C4-2B (cell line): ENCODE measurements at regions not wholly inside any gene's neighbourhood (a gene's known extent, or its start where the extent isn't known, plus 50 kb on each side); places are given as distances from the start of the nearest gene placed in this dataset.

ENCODE experiments used
- H3K27ac ChIP-seq: fragments of 450-650 bp; 2 replicates; pipeline ENCODE4 v1.5.1; 2017
- ZFX ChIP-seq: fragments of 450-650 bp; IDR thresholded peaks from 2 replicates; pipeline ENCODE4 v1.6.1; 2017
- TF ChIP-seq, protein P1 (sequence below): fragments of 450-650 bp; conservative IDR thresholded peaks from 2 replicates; pipeline ENCODE4 v1.5.1; 2017; ENCODE audit warnings: mild to moderate bottlenecking

DNA sequence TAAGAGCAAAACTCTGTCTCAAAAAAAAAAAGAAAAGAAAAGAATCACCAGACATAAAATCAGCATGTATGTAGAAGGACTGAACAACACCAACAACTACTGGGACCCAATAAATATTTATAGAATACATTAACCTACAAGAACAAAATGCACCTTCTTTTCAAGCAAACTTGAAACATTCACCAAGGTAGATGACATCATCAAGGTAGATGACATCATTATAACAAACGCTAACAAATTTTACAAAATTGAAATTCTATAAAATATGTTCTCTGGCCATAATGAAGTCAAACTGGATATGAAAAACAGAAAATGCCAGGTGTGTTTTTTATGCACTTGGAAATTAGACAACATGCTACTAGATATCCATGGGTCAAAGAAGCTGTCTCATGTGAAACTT lies 220.2 kb upstream of the SNX7 start:
- no peak overlapping the region for H3K27ac ChIP-seq
- TF ChIP-seq ZFX: no peak
- TF ChIP-seq, protein P1, sequence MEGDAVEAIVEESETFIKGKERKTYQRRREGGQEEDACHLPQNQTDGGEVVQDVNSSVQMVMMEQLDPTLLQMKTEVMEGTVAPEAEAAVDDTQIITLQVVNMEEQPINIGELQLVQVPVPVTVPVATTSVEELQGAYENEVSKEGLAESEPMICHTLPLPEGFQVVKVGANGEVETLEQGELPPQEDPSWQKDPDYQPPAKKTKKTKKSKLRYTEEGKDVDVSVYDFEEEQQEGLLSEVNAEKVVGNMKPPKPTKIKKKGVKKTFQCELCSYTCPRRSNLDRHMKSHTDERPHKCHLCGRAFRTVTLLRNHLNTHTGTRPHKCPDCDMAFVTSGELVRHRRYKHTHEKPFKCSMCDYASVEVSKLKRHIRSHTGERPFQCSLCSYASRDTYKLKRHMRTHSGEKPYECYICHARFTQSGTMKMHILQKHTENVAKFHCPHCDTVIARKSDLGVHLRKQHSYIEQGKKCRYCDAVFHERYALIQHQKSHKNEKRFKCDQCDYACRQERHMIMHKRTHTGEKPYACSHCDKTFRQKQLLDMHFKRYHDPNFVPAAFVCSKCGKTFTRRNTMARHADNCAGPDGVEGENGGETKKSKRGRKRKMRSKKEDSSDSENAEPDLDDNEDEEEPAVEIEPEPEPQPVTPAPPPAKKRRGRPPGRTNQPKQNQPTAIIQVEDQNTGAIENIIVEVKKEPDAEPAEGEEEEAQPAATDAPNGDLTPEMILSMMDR: no peak

DNA sequence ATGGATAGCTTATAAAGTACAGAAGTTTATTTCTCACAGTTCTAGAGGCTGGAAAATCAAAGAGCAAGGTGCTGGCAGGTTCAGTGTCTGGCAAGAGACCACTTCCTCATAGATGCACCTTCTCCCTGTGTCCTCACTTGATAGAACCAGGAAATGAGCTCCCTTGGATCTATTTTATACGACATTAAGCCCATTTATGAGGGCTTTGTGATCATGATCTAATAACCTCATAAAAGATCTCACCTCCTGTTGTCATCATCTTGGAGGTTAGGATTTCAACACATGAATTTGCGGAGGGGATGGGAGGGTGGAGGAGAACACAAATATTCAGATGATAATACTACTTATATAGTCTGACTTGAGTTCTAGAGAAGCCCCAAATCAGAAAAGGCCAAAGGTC lies 222.1 kb upstream of the SNX7 start:
- H3K27ac ChIP-seq: no peak overlapping the region; the same call in 1 of the 2 replicates
- TF ChIP-seq, protein P1: no peak
- TF ChIP-seq ZFX: no peak

DNA sequence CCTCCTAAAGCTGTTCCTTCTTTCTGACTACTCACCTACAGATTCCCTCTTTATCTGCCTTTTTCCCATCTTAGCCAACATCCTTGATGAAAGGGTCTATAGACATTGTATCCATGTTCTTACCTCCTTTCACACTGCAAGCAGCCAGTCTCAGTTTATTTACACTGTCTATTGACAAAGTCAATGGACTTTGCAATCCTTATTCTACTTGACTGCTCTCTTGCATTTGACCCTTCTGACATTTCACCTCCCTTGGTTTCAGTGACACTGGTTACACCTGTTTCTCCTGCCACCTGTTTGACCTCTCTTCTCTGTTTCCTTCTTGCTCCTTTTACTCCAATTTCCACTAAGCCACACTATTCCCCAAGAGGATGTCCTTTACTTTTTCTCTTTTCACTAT lies 224.0 kb upstream of the SNX7 start:
- TF ChIP-seq, protein P1: no peak
- TF ChIP-seq ZFX: no peak
- no peak overlapping the region for H3K27ac ChIP-seq

DNA sequence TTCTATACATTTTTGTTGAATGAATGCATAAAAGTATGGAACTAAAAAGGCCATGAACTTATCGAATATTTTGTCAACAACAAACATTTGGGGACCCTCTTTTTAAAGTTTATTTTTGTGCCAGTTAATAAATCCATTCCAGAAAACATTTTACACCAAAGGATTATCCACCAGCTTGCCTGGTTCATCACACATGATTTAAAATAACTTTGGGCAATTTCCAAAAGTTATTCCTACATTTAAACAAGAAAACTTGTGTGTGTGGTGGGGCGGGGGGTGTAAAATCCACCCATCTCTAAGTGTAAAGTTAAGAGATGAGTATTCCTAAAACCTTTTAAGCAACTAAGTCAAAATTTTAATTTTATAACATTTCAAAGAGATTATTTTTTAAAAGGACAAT lies 224.5 kb upstream of the SNX7 start:
- H3K27ac ChIP-seq: no peak overlapping the region
- TF ChIP-seq, protein P1: no peak
- TF ChIP-seq ZFX: no peak

DNA sequence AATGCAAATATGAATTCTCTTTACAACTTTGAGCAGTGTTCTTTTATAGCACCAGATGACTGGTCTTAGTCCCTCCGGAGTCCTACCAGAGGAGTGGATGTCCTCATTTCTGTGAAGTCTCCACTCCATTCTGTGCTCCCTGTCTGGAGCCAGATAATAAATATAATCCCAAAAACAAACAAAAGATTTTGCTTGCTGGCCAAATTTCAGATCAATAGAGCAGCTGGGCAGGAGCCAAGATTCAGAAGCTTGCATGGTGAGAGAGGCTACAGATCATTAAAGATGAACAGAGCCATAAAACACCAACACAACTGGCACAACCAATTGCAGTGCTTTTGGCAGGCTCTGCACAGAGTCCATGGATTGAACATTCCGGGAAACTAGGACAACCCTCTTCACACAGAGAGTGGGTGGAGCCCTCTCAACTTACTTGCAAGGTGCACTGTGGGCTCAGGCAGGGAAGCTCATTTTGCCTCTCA lies 231.5 kb upstream of the SNX7 start:
- H3K27ac ChIP-seq: peak overlapping the region; percentile 52; the same call in 1 of the 2 replicates

DNA sequence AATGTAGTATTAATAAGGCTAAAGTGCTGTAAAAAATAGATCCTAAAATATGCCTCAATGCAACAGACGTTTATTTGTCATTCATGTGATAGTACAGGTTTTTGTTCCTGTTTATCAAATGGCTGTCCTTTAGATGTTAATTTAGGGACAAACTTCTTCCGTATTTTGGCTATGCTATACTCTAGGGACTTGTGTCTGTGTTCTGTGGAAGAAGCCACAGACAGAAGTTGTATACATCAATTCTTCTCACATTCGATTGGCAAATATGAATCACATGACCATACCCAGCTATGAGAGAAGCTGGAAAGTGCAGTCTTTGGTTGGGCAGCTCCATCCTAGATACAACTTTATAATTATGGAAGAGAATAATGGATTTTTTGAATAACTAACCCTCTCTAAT lies 232.7 kb upstream of the SNX7 start:
- no peak overlapping the region for H3K27ac ChIP-seq

More for the DNA sequence above, 231.5 kb upstream of the SNX7 start:
- TF ChIP-seq, protein P1: no peak
- no peak for TF ChIP-seq ZFX

DNA sequence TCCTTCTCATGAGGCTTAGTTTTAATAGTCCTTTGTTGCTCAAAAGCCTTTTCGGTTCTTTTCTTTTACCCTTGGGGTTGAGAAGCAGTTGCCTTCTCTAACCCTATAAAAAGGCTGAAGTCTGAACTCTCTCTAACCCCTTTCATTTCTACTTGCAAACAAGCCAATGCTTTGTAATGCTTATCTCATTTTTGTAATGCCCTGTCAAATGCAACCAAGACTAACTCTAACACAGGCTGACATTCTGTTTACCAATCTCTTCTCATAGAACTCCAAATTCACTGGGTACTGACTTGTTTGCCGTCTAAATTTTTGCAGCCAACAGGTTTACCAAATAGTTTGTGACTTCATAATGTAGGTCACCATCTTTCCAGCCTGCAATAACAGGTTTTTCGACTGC lies 233.9 kb upstream of the SNX7 start:
- TF ChIP-seq, protein P1: no peak
- no peak for TF ChIP-seq ZFX
- H3K27ac ChIP-seq: no peak overlapping the region

More for the DNA sequence above, 232.7 kb upstream of the SNX7 start:
- TF ChIP-seq, protein P1: no peak
- TF ChIP-seq ZFX: no peak
